ENCODE measurements at regions not wholly inside any gene's neighbourhood (a gene's known extent, or its start where the extent isn't known, plus 50 kb on each side); places are given as distances from the start of the nearest gene placed in this dataset.
"Not testable (repeated sequence)": the region's sequence is repeated elsewhere in the genome, so short reads cannot be mapped to it uniquely, and the experiment has no call there.

- no peak overlapping the region for H3K4me3 ChIP-seq (ENCODE audit: low read depth, low read length, poor library complexity, severe bottlenecking)
- no peak for TF ChIP-seq EZH2phosphoT487 (IDR thresholded peaks at IDR 0.05; ENCODE audit: borderline replicate concordance, low read depth, low read length)
- TF ChIP-seq, protein P1, sequence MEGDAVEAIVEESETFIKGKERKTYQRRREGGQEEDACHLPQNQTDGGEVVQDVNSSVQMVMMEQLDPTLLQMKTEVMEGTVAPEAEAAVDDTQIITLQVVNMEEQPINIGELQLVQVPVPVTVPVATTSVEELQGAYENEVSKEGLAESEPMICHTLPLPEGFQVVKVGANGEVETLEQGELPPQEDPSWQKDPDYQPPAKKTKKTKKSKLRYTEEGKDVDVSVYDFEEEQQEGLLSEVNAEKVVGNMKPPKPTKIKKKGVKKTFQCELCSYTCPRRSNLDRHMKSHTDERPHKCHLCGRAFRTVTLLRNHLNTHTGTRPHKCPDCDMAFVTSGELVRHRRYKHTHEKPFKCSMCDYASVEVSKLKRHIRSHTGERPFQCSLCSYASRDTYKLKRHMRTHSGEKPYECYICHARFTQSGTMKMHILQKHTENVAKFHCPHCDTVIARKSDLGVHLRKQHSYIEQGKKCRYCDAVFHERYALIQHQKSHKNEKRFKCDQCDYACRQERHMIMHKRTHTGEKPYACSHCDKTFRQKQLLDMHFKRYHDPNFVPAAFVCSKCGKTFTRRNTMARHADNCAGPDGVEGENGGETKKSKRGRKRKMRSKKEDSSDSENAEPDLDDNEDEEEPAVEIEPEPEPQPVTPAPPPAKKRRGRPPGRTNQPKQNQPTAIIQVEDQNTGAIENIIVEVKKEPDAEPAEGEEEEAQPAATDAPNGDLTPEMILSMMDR (conservative IDR thresholded peaks at IDR 0.05; ENCODE audit: low read length): no peak
- no TSS peak for BruUV-seq (replicated peaks)
- no peaks in the 10 kb centered on the region for H3K9me2 ChIP-seq (ENCODE audit: insufficient read depth, low read length)
- H3K4me2 ChIP-seq (ENCODE audit: low read length): no peak overlapping the region
- CTCF ChIA-PET (ENCODE audit: unreplicated experiment): no interaction called here
- no peak overlapping the region for H2AFZ ChIP-seq (ENCODE audit: low read length)
- H3K9me3 ChIP-seq (ENCODE audit: low read length): no peaks in the 10 kb centered on the region
- H4K20me1 ChIP-seq (ENCODE audit: insufficient read depth, low read length): no peaks in the 10 kb centered on the region
- DNase-seq (ENCODE audit: low spot score): no peak
- no peak overlapping the region for H3K27ac ChIP-seq (ENCODE audit: low read depth, low read length, poor library complexity, severe bottlenecking)
- POLR2A ChIA-PET: no interaction called here
- H3K4me1 ChIP-seq (ENCODE audit: insufficient read depth, low read length, poor library complexity, severe bottlenecking): no peaks in the 10 kb centered on the region
- intact Hi-C loops (cut with micrococcal nuclease; ENCODE audit: unreplicated experiment): no loop called here
- no peaks in the 10 kb centered on the region for H3K79me2 ChIP-seq (ENCODE audit: insufficient read depth, low read depth, low read length)
- no peaks in the 10 kb centered on the region for H3K36me3 ChIP-seq (ENCODE audit: insufficient read depth, low read length)
Observed at GRCh38 chr22:23446796-23447350, 133.2 kb downstream of the IGLL1 start.

DNA sequence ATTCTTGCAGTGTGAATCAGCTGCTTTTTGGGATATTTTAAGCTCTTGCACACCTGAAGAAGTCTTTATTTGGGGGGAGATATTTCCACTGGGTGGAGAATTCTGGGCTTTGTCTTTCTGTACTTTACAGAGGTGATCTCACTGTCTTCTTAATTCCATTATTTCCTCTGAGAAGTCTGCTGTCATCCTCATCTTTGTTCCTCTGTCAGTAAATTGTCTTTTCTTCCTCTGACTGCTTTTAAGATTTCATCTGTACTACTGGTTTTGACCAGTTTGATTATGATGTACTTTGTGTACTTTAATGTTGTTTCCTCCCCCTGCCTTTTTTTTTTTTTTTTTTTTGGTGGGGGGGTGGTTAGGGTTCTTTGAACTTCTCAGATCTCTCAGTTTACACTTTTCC is 133.9 kb downstream of the IGLL1 start:
- POLR2A ChIA-PET; CTCF ChIA-PET (ENCODE audit: unreplicated experiment); intact Hi-C loops (cut with micrococcal nuclease; ENCODE audit: unreplicated experiment): not testable (repeated sequence)

DNA sequence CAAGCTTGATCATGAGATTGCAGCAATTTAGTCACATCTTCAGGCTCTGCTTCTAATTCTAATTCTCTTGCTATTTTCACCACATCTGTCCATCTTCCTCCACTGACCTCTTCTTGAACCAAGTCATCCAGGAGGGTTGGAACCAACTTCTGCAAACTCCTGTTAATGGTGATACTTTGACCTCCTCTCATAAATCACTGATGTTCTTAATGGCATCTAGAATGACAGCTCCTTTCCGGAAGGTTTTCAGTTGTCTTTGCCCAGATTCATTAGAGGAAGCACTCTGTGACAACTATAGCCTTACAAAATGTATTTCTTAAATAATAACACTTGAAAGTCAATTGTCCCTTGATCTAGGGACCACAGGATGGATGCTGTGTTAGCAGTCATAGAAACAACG is 136.2 kb downstream of the IGLL1 start:
- H3K4me2 ChIP-seq (ENCODE audit: low read length); H4K20me1 ChIP-seq (ENCODE audit: insufficient read depth, low read length); H3K79me2 ChIP-seq (ENCODE audit: insufficient read depth, low read depth, low read length); DNase-seq (ENCODE audit: low spot score); CTCF ChIA-PET (ENCODE audit: unreplicated experiment); BruUV-seq (replicated peaks); H3K9me3 ChIP-seq (ENCODE audit: low read length); H2AFZ ChIP-seq (ENCODE audit: low read length); POLR2A ChIA-PET; H3K4me1 ChIP-seq (ENCODE audit: insufficient read depth, low read length, poor library complexity, severe bottlenecking); H3K36me3 ChIP-seq (ENCODE audit: insufficient read depth, low read length); H3K27ac ChIP-seq (ENCODE audit: low read depth, low read length, poor library complexity, severe bottlenecking); H3K9me2 ChIP-seq (ENCODE audit: insufficient read depth, low read length); H3K4me3 ChIP-seq (ENCODE audit: low read depth, low read length, poor library complexity, severe bottlenecking); intact Hi-C loops (cut with micrococcal nuclease; ENCODE audit: unreplicated experiment): not testable (repeated sequence)

More for the DNA sequence above, 133.9 kb downstream of the IGLL1 start:
- H3K79me2 ChIP-seq (ENCODE audit: insufficient read depth, low read depth, low read length); BruUV-seq (replicated peaks); H2AFZ ChIP-seq (ENCODE audit: low read length); DNase-seq (ENCODE audit: low spot score); H3K4me1 ChIP-seq (ENCODE audit: insufficient read depth, low read length, poor library complexity, severe bottlenecking); H3K27ac ChIP-seq (ENCODE audit: low read depth, low read length, poor library complexity, severe bottlenecking); H3K9me3 ChIP-seq (ENCODE audit: low read length); H3K4me2 ChIP-seq (ENCODE audit: low read length); H3K9me2 ChIP-seq (ENCODE audit: insufficient read depth, low read length); H3K36me3 ChIP-seq (ENCODE audit: insufficient read depth, low read length); H4K20me1 ChIP-seq (ENCODE audit: insufficient read depth, low read length); H3K4me3 ChIP-seq (ENCODE audit: low read depth, low read length, poor library complexity, severe bottlenecking): not testable (repeated sequence)

- POLR2A ChIA-PET; H3K9me3 ChIP-seq (ENCODE audit: low read length); DNase-seq (ENCODE audit: low spot score); H3K79me2 ChIP-seq (ENCODE audit: insufficient read depth, low read depth, low read length); intact Hi-C loops (cut with micrococcal nuclease; ENCODE audit: unreplicated experiment); H3K9me2 ChIP-seq (ENCODE audit: insufficient read depth, low read length); H4K20me1 ChIP-seq (ENCODE audit: insufficient read depth, low read length); H2AFZ ChIP-seq (ENCODE audit: low read length); BruUV-seq (replicated peaks); H3K4me3 ChIP-seq (ENCODE audit: low read depth, low read length, poor library complexity, severe bottlenecking); CTCF ChIA-PET (ENCODE audit: unreplicated experiment); H3K4me2 ChIP-seq (ENCODE audit: low read length); H3K4me1 ChIP-seq (ENCODE audit: insufficient read depth, low read length, poor library complexity, severe bottlenecking); H3K36me3 ChIP-seq (ENCODE audit: insufficient read depth, low read length); H3K27ac ChIP-seq (ENCODE audit: low read depth, low read length, poor library complexity, severe bottlenecking): not testable (repeated sequence)
Observed at GRCh38 chr22:23439581-23439980, 140.5 kb downstream of the IGLL1 start.

All from OCI-LY7 (cell line).